Fibroblast of lung (primary cell): ENCODE measurements at regions not wholly inside any gene's neighbourhood (a gene's known extent, or its start where the extent isn't known, plus 50 kb on each side); places are given as distances from the start of the nearest gene placed in this dataset.

Experiments
- EZH2 ChIP-seq: IDR thresholded peaks from 2 replicates; pipeline ENCODE4 v1.5.1; 2012; ENCODE audit warnings: low read length, control low read depth, mild to moderate bottlenecking; ENCODE audit errors: missing control alignments
- TF ChIP-seq, protein P1 (sequence below), 2 donors: IDR thresholded peaks in 1 of 2; conservative IDR thresholded peaks in 1 of 2; 1 replicate in 1 of 2; 2 replicates in 1 of 2; pipeline ENCODE4 v1.5.1; 2011 to 2012; ENCODE audit warnings: low read length in 2 of 2, control low read depth in 1 of 2, inconsistent platforms in 1 of 2, low read depth in 1 of 2, mild to moderate bottlenecking in 1 of 2

DNA sequence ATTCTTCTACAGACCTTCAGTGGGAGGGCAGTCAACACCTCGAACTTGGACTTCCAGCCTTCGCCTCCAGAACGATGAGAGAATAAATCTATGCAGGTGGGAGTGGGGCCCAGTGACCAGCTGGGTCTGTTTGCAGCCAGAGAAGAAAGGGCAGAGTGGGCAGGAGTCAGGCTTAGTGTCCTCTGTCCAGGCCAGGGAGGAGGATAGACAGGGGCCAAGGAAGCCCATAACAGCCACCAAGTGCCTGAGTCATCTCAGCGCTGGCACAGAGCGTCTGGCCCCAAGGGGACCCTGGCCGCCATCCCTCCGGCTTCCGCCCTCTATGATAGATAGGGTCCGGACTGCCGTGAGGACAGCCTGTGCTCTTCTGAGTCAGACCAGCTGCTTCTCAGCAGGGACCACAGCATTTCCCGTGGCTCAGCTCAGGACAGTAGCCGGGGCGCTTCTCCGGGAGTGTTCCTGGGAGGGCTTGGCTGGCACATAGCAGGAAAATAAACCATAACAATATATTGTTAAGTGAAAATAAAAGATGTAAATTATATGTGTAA, 133.1 kb upstream of the C1orf174 start:
- TF ChIP-seq, protein P1, sequence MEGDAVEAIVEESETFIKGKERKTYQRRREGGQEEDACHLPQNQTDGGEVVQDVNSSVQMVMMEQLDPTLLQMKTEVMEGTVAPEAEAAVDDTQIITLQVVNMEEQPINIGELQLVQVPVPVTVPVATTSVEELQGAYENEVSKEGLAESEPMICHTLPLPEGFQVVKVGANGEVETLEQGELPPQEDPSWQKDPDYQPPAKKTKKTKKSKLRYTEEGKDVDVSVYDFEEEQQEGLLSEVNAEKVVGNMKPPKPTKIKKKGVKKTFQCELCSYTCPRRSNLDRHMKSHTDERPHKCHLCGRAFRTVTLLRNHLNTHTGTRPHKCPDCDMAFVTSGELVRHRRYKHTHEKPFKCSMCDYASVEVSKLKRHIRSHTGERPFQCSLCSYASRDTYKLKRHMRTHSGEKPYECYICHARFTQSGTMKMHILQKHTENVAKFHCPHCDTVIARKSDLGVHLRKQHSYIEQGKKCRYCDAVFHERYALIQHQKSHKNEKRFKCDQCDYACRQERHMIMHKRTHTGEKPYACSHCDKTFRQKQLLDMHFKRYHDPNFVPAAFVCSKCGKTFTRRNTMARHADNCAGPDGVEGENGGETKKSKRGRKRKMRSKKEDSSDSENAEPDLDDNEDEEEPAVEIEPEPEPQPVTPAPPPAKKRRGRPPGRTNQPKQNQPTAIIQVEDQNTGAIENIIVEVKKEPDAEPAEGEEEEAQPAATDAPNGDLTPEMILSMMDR (conservative IDR thresholded peaks at IDR 0.05 in 1 of 2, IDR thresholded peaks at IDR 0.05 in 1 of 2; ENCODE audit: low read depth in 1 of 2, low read length in 2 of 2): no peak
- TF ChIP-seq EZH2: no peak
